GM12878 (cell line): ENCODE measurements at regions not wholly inside any gene's neighbourhood (a gene's known extent, or its start where the extent isn't known, plus 50 kb on each side); places are given as distances from the start of the nearest gene placed in this dataset.

Experiments used
- ATAC-seq: fragments of 200-7000 bp; cut with Tn5 transposase; 3 replicates; pipeline ENCODE4 v1.9.1; 2020; ENCODE audit warnings: mild to moderate bottlenecking, moderate library complexity
- BruUV-seq: library from RNA; stranded (reverse); fragments of 400-500 nt; replicated peaks from 2 replicates; lab custom pipeline; 2021; lab: Mats Ljungman, UMichigan
- CTCF ChIA-PET: fragments of 300-600 bp; sonication (Branson Sonifier 250); formaldehyde crosslinking; extraction: SDS; loops from one replicate; lab custom pipeline; 2021; ENCODE audit warnings: inconsistent platforms; lab: Yijun Ruan, JAX
- POLR2A ChIA-PET: fragments of 350-600 bp; formaldehyde crosslinking; extraction: SDS; loops from one replicate; lab custom pipeline; 2021; ENCODE audit warnings: inconsistent platforms; lab: Charles Lee
- RAD21 ChIA-PET: fragments of 300-600 bp; sonication (Branson Sonifier 250); formaldehyde crosslinking; loops from one replicate; lab custom pipeline; 2023; ENCODE audit warnings: antibody characterized with exemption; ENCODE audit not compliant: unreplicated experiment; lab: Charles Lee
- SMC1A ChIA-PET: fragments of 300-600 bp; sonication (Branson Sonifier 250); formaldehyde crosslinking; loops from one replicate; lab custom pipeline; 2023; ENCODE audit not compliant: unreplicated experiment, uncharacterized antibody; lab: Charles Lee
- DNase-seq: peaks from one replicate; pipeline ENCODE4 v3.0.0-alpha.2; 2011; ENCODE audit warnings: low read depth, low spot score
- FAIRE-seq: peaks from 3 replicates; lab custom pipeline; 2011; peaks lifted over from hg19 to GRCh38; lab: Jason Lieb, UNC
- H2AFZ ChIP-seq: 2 replicates; pipeline ENCODE4 v1.6.0; 2011; ENCODE audit warnings: low read depth, low read length, control low read depth; ENCODE audit not compliant: control insufficient read depth
- H3K27ac ChIP-seq: 2 replicates; pipeline ENCODE4 v1.5.1; 2011; ENCODE audit warnings: control low read depth; ENCODE audit not compliant: control insufficient read depth, insufficient read depth
- H3K27me3 ChIP-seq, 2 experiments: replicated peaks in 1 of 2; 2 replicates each; pipeline versions ENCODE4 v1.6.0 to v1.6.1; 2011; ENCODE audit warnings: low read length in 1 of 2; ENCODE audit not compliant: control insufficient read depth in 2 of 2, insufficient read depth in 2 of 2
- H3K36me3 ChIP-seq, 2 experiments: 2 replicates each; pipeline ENCODE4 v1.5.1; 2011; ENCODE audit warnings: low read length in 1 of 2; ENCODE audit not compliant: control insufficient read depth in 2 of 2, insufficient read depth in 2 of 2
- H3K4me1 ChIP-seq: 2 replicates; pipeline ENCODE4 v1.6.1; 2011; ENCODE audit warnings: mild to moderate bottlenecking, low read length, moderate library complexity, mixed read lengths; ENCODE audit not compliant: control insufficient read depth, insufficient read depth
- H3K4me2 ChIP-seq: 2 replicates; pipeline ENCODE4 v1.6.0; 2011; ENCODE audit warnings: control low read depth; ENCODE audit not compliant: control insufficient read depth, insufficient read depth
- H3K4me3 ChIP-seq: fragments of 200-600 bp; sonication (generic); 2 replicates; pipeline ENCODE4 v1.5.1; 2016
- H3K79me2 ChIP-seq: 2 replicates; pipeline ENCODE4 v1.6.0; 2011; ENCODE audit warnings: low read length; ENCODE audit not compliant: control insufficient read depth, insufficient read depth
- H3K9ac ChIP-seq: 2 replicates; pipeline ENCODE4 v1.8.0; 2011; ENCODE audit warnings: low read length, control low read depth, mixed read lengths; ENCODE audit not compliant: control insufficient read depth, insufficient read depth
- H3K9me3 ChIP-seq: replicated peaks from 3 replicates; pipeline ENCODE4 v1.5.1; 2011; ENCODE audit warnings: mild to moderate bottlenecking, low read length; ENCODE audit not compliant: control insufficient read depth, insufficient read depth
- H4K20me1 ChIP-seq: 2 replicates; pipeline ENCODE4 v1.6.0; 2011; ENCODE audit not compliant: control insufficient read depth, insufficient read depth
- CEBPB ChIP-seq, 2 experiments: fragments of 150-350 bp in 1 of 2; IDR thresholded peaks; 2 replicates each; pipeline ENCODE4 v1.6.1; 2012 to 2014; ENCODE audit warnings: low read depth in 2 of 2, low read length in 2 of 2, borderline replicate concordance in 1 of 2, inconsistent platforms in 1 of 2
- CREB1 ChIP-seq: IDR thresholded peaks from 2 replicates; pipeline ENCODE4 v1.6.1; 2012; ENCODE audit warnings: low read depth, mild to moderate bottlenecking, inconsistent platforms
- FOS ChIP-seq: IDR thresholded peaks from 3 replicates; pipeline ENCODE4 v1.6.1; 2011; ENCODE audit warnings: borderline replicate concordance; ENCODE audit not compliant: insufficient read length; ENCODE audit errors: extremely low read depth
- HDGF ChIP-seq: fragments of 450-650 bp; IDR thresholded peaks from 2 replicates; pipeline ENCODE4 v1.6.1; 2016; ENCODE audit warnings: antibody characterized with exemption
- IKZF1 ChIP-seq: fragments of 450-650 bp; conservative IDR thresholded peaks from 2 replicates; pipeline ENCODE4 v1.6.1; 2017; ENCODE audit warnings: antibody characterized with exemption, mild to moderate bottlenecking
- NFXL1 ChIP-seq: fragments of 450-650 bp; IDR thresholded peaks from 2 replicates; pipeline ENCODE4 v1.6.1; 2017; ENCODE audit warnings: antibody characterized with exemption, mild to moderate bottlenecking, borderline replicate concordance
- SMC3 ChIP-seq: IDR thresholded peaks from 2 replicates; pipeline ENCODE4 v1.6.1; 2011; ENCODE audit warnings: low read length, improper control_type of control experiment, borderline replicate concordance
- SPI1 ChIP-seq: IDR thresholded peaks from 2 replicates; pipeline ENCODE4 v1.6.1; 2011; ENCODE audit warnings: low read depth, mild to moderate bottlenecking, low read length, moderate library complexity, borderline replicate concordance; ENCODE audit not compliant: insufficient read depth
- SREBF1 ChIP-seq: IDR thresholded peaks from 2 replicates; pipeline ENCODE4 v1.6.1; 2012; ENCODE audit warnings: mild to moderate bottlenecking, low read length
- STAT3 ChIP-seq: IDR thresholded peaks from 2 replicates; pipeline ENCODE4 v1.6.1; 2011; ENCODE audit warnings: low read depth, low read length, improper control_type of control experiment
- SUZ12 ChIP-seq: fragments of 200-600 bp; sonication (generic); IDR thresholded peaks from one replicate; pipeline ENCODE4 v1.6.1; 2018; ENCODE audit warnings: antibody characterized with exemption, mild to moderate bottlenecking; ENCODE audit not compliant: unreplicated experiment
- WRNIP1 ChIP-seq: IDR thresholded peaks from 2 replicates; pipeline ENCODE4 v1.6.1; 2011; ENCODE audit warnings: low read depth, low read length, improper control_type of control experiment, borderline replicate concordance
- WGBS: methylation state at CpG from one replicate; pipeline ENCODE4 v1.1.6; 2016; ENCODE audit warnings: low lambda C conversion rate; ENCODE audit not compliant: insufficient replicate concordance, insufficient coverage; ENCODE audit errors: missing lambda C conversion rate; 5-methylcytosine and 5-hydroxymethylcytosine counted together
- in situ Hi-C: fragments of 300-500 bp; cut with MboI; formaldehyde crosslinking; loops from 9 replicates; pipeline ENCODE4 v1.14.3; 2018; ENCODE audit warnings: mixed read lengths
- intact Hi-C: fragments of 100-400 bp; cut with micrococcal nuclease; formaldehyde crosslinking; loops from one replicate; pipeline ENCODE4 v1.14.2; 2022; ENCODE audit not compliant: unreplicated experiment
- TF ChIP-seq, protein P1 (sequence below): fragments of 450-650 bp; formaldehyde crosslinking; IDR thresholded peaks from 2 replicates; pipeline ENCODE4 v1.4.0; 2020; ENCODE audit warnings: mild to moderate bottlenecking, moderate library complexity
- TF ChIP-seq, protein P2 (sequence below): fragments of 450-650 bp; IDR thresholded peaks from 2 replicates; pipeline ENCODE4 v1.6.1; 2017; ENCODE audit warnings: antibody characterized with exemption, mild to moderate bottlenecking, moderate library complexity
- TF ChIP-seq, protein P3 (sequence below): fragments of 450-650 bp; IDR thresholded peaks from 2 replicates; pipeline ENCODE4 v1.6.1; 2017; ENCODE audit warnings: borderline replicate concordance

DNA sequence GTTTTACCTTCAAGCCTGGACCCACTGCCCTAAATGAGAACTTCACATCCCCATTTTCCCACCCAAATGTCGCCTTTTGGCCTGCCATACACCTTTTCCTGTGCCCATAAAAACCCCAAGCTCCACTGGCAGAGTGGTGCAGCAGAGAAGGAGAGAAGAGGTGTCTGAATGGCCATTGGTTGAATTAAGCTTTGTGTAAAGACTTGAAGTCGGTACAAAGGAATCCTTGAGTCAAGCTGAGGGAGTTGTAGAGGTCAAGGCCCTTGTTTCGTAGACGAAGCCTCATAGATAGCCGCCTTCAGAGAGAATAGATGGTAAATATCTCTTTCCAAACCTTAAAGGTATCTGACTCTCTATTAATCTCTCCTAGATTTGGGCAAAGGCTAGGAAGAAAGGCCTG is 1479.2 kb upstream of the PRR20A start:
- Histone ChIP-seq H3K79me2 (no peaks in the 10 kb centered on the region), H3K4me3 (no peak overlapping the region), H3K27ac (no peak overlapping the region), H3K9me3 (no peaks in the 10 kb centered on the region), H3K9ac (no peak overlapping the region), H3K27me3 (no peaks in the 10 kb centered on the region), H2AFZ (no peak overlapping the region), H4K20me1 (no peaks in the 10 kb centered on the region), H3K4me1 (no peaks in the 10 kb centered on the region), H3K4me2 (no peak overlapping the region), H3K36me3 (no peaks in the 10 kb centered on the region)
- ATAC-seq = no peak
- 8% methylated on average over 5 of the region's 5 CpGs for WGBS
- ChIA-PET CTCF (no interaction called here), RAD21 (no interaction called here), POLR2A (no interaction called here), SMC1A (no interaction called here)
- no peak for DNase-seq
- no TSS peak for BruUV-seq
- intact Hi-C loops = no loop called here
- in situ Hi-C loops = no loop called here
- FAIRE-seq = no peak
- TF ChIP-seq IKZF1 (no peak), FOS (no peak), SREBF1 (no peak), CREB1 (no peak), SUZ12 (no peak), STAT3 (no peak), SMC3 (no peak), HDGF (no peak), CEBPB (IDR thresholded peaks at IDR 0.05; ENCODE audit: borderline replicate concordance in 1 of 2, low read depth in 2 of 2, low read length in 2 of 2) (no peak), SPI1 (no peak), NFXL1 (no peak), WRNIP1 (no peak)
- TF ChIP-seq, protein P1, sequence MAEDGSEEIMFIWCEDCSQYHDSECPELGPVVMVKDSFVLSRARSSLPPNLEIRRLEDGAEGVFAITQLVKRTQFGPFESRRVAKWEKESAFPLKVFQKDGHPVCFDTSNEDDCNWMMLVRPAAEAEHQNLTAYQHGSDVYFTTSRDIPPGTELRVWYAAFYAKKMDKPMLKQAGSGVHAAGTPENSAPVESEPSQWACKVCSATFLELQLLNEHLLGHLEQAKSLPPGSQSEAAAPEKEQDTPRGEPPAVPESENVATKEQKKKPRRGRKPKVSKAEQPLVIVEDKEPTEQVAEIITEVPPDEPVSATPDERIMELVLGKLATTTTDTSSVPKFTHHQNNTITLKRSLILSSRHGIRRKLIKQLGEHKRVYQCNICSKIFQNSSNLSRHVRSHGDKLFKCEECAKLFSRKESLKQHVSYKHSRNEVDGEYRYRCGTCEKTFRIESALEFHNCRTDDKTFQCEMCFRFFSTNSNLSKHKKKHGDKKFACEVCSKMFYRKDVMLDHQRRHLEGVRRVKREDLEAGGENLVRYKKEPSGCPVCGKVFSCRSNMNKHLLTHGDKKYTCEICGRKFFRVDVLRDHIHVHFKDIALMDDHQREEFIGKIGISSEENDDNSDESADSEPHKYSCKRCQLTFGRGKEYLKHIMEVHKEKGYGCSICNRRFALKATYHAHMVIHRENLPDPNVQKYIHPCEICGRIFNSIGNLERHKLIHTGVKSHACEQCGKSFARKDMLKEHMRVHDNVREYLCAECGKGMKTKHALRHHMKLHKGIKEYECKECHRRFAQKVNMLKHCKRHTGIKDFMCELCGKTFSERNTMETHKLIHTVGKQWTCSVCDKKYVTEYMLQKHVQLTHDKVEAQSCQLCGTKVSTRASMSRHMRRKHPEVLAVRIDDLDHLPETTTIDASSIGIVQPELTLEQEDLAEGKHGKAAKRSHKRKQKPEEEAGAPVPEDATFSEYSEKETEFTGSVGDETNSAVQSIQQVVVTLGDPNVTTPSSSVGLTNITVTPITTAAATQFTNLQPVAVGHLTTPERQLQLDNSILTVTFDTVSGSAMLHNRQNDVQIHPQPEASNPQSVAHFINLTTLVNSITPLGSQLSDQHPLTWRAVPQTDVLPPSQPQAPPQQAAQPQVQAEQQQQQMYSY = no peak
- TF ChIP-seq, protein P2, sequence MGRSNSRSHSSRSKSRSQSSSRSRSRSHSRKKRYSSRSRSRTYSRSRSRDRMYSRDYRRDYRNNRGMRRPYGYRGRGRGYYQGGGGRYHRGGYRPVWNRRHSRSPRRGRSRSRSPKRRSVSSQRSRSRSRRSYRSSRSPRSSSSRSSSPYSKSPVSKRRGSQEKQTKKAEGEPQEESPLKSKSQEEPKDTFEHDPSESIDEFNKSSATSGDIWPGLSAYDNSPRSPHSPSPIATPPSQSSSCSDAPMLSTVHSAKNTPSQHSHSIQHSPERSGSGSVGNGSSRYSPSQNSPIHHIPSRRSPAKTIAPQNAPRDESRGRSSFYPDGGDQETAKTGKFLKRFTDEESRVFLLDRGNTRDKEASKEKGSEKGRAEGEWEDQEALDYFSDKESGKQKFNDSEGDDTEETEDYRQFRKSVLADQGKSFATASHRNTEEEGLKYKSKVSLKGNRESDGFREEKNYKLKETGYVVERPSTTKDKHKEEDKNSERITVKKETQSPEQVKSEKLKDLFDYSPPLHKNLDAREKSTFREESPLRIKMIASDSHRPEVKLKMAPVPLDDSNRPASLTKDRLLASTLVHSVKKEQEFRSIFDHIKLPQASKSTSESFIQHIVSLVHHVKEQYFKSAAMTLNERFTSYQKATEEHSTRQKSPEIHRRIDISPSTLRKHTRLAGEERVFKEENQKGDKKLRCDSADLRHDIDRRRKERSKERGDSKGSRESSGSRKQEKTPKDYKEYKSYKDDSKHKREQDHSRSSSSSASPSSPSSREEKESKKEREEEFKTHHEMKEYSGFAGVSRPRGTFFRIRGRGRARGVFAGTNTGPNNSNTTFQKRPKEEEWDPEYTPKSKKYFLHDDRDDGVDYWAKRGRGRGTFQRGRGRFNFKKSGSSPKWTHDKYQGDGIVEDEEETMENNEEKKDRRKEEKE = no peak
- TF ChIP-seq, protein P3, sequence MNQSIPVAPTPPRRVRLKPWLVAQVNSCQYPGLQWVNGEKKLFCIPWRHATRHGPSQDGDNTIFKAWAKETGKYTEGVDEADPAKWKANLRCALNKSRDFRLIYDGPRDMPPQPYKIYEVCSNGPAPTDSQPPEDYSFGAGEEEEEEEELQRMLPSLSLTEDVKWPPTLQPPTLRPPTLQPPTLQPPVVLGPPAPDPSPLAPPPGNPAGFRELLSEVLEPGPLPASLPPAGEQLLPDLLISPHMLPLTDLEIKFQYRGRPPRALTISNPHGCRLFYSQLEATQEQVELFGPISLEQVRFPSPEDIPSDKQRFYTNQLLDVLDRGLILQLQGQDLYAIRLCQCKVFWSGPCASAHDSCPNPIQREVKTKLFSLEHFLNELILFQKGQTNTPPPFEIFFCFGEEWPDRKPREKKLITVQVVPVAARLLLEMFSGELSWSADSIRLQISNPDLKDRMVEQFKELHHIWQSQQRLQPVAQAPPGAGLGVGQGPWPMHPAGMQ = no peak
